ENCODE measurements at regions not wholly inside any gene's neighbourhood (a gene's known extent, or its start where the extent isn't known, plus 50 kb on each side); places are given as distances from the start of the nearest gene placed in this dataset.

GRCh38 chr5:101142102-101142501 is 239.0 kb upstream of the ST8SIA4 start:
- no peak overlapping the region for H3K4me3 Mint-ChIP-seq
- peaks cover 0 to 1% of the 10 kb centered on the region in 2 donors for H3K9me3 Mint-ChIP-seq
- H3K4me1 Mint-ChIP-seq (ENCODE audit: low read depth in 2 of 2), result peaks cover 0 to 4% of the 10 kb centered on the region in 2 donors
- ATAC-seq (replicated peaks), result no peak
- H3K36me3 Mint-ChIP-seq (ENCODE audit: insufficient read depth), result no peaks in the 10 kb centered on the region
- no peaks in the 10 kb centered on the region for H3K27me3 Mint-ChIP-seq
- no peak overlapping the region for H3K27ac Mint-ChIP-seq
- DNase-seq, result no peak

- ATAC-seq (replicated peaks) (no peak), DNase-seq (no peak)
- Mint-ChIP-seq H3K9me3 (no peaks in the 10 kb centered on the region), H3K4me1 (ENCODE audit: low read depth in 2 of 2) (no peaks in the 10 kb centered on the region), H3K27me3 (no peaks in the 10 kb centered on the region), H3K4me3 (no peak overlapping the region), H3K27ac (no peak overlapping the region), H3K36me3 (ENCODE audit: insufficient read depth) (peaks cover 3% of the 10 kb centered on the region)
These were observed 233.4 kb upstream of the ST8SIA4 start for GRCh38 chr5:101136454-101136853.

GRCh38 chr5:101123363-101123762 is 220.3 kb upstream of the ST8SIA4 start:
- Mint-ChIP-seq H3K36me3 (ENCODE audit: insufficient read depth) (no peaks in the 10 kb centered on the region), H3K9me3 (peaks cover 0 to 3% of the 10 kb centered on the region in 2 donors), H3K27me3 (no peaks in the 10 kb centered on the region), H3K27ac (no peak overlapping the region), H3K4me3 (no peak overlapping the region), H3K4me1 (ENCODE audit: low read depth in 2 of 2) (no peaks in the 10 kb centered on the region)
- DNase-seq (no peak), ATAC-seq (replicated peaks) (no peak)

- no peak for DNase-seq
- Mint-ChIP-seq H3K36me3 (ENCODE audit: insufficient read depth) (no peaks in the 10 kb centered on the region), H3K27me3 (peaks cover 0 to 7% of the 10 kb centered on the region in 2 donors), H3K27ac (no peak overlapping the region), H3K4me3 (no peak overlapping the region), H3K4me1 (ENCODE audit: low read depth in 2 of 2) (no peaks in the 10 kb centered on the region), H3K9me3 (no peaks in the 10 kb centered on the region)
- no peak for ATAC-seq (replicated peaks)
These were observed 209.6 kb upstream of the ST8SIA4 start for GRCh38 chr5:101112645-101113044.

- Mint-ChIP-seq H3K9me3 (no peaks in the 10 kb centered on the region), H3K27me3 (no peaks in the 10 kb centered on the region), H3K27ac (no peak overlapping the region), H3K4me3 (no peak overlapping the region), H3K36me3 (ENCODE audit: insufficient read depth) (no peaks in the 10 kb centered on the region), H3K4me1 (ENCODE audit: low read depth in 2 of 2) (peaks cover 2 to 7% of the 10 kb centered on the region in 2 donors)
- DNase-seq (no peak), ATAC-seq (replicated peaks) (no peak)
These were observed 200.8 kb upstream of the ST8SIA4 start for GRCh38 chr5:101103874-101104273.

GRCh38 chr5:101102506-101102905 is 199.4 kb upstream of the ST8SIA4 start:
- Mint-ChIP-seq H3K27ac (no peak overlapping the region), H3K4me3 (no peak overlapping the region), H3K9me3 (no peaks in the 10 kb centered on the region), H3K36me3 (ENCODE audit: insufficient read depth) (no peaks in the 10 kb centered on the region), H3K27me3 (no peaks in the 10 kb centered on the region), H3K4me1 (ENCODE audit: low read depth in 2 of 2) (peaks cover 2 to 7% of the 10 kb centered on the region in 2 donors)
- DNase-seq (no peak), ATAC-seq (replicated peaks) (no peak)

GRCh38 chr5:101091902-101092301 is 188.8 kb upstream of the ST8SIA4 start:
- Mint-ChIP-seq H3K27ac (no peak overlapping the region), H3K4me3 (no peak overlapping the region), H3K36me3 (ENCODE audit: insufficient read depth) (no peaks in the 10 kb centered on the region), H3K27me3 (no peaks in the 10 kb centered on the region), H3K4me1 (ENCODE audit: low read depth in 2 of 2) (no peaks in the 10 kb centered on the region), H3K9me3 (no peaks in the 10 kb centered on the region)
- ATAC-seq (replicated peaks), result no peak
- DNase-seq, result no peak

- Mint-ChIP-seq H3K9me3 (no peaks in the 10 kb centered on the region), H3K36me3 (ENCODE audit: insufficient read depth) (no peaks in the 10 kb centered on the region), H3K4me3 (no peak overlapping the region), H3K27ac (no peak overlapping the region), H3K27me3 (no peaks in the 10 kb centered on the region), H3K4me1 (ENCODE audit: low read depth in 2 of 2) (no peaks in the 10 kb centered on the region)
- ATAC-seq (replicated peaks), result no peak
- no peak for DNase-seq
These were observed 181.3 kb upstream of the ST8SIA4 start for GRCh38 chr5:101084353-101084752.

- no peaks in the 10 kb centered on the region for H3K27me3 Mint-ChIP-seq
- H3K4me3 Mint-ChIP-seq, result no peak overlapping the region
- no peak overlapping the region for H3K27ac Mint-ChIP-seq
- ATAC-seq (replicated peaks) (no peak), DNase-seq (no peak)
- no peaks in the 10 kb centered on the region for H3K4me1 Mint-ChIP-seq (ENCODE audit: low read depth in 2 of 2)
- H3K9me3 Mint-ChIP-seq, result no peaks in the 10 kb centered on the region
- no peaks in the 10 kb centered on the region for H3K36me3 Mint-ChIP-seq (ENCODE audit: insufficient read depth)
These were observed 177.6 kb upstream of the ST8SIA4 start for GRCh38 chr5:101080462-101081240.

- DNase-seq (no peak), ATAC-seq (replicated peaks) (no peak)
- no peaks in the 10 kb centered on the region for H3K4me1 Mint-ChIP-seq (ENCODE audit: low read depth in 2 of 2)
These were observed 165.2 kb upstream of the ST8SIA4 start for GRCh38 chr5:101068298-101068697.

GRCh38 chr5:101067429-101067828 is 164.3 kb upstream of the ST8SIA4 start:
- Mint-ChIP-seq H3K27ac (no peak overlapping the region), H3K4me3 (no peak overlapping the region), H3K27me3 (no peaks in the 10 kb centered on the region), H3K36me3 (ENCODE audit: insufficient read depth) (no peaks in the 10 kb centered on the region), H3K4me1 (ENCODE audit: low read depth in 2 of 2) (no peaks in the 10 kb centered on the region), H3K9me3 (peaks cover 0 to 7% of the 10 kb centered on the region in 2 donors)
- ATAC-seq (replicated peaks) (no peak), DNase-seq (no peak)

More at GRCh38 chr5:101068298-101068697, 165.2 kb upstream of the ST8SIA4 start:
- Mint-ChIP-seq H3K27ac (no peak overlapping the region), H3K4me3 (no peak overlapping the region), H3K9me3 (no peaks in the 10 kb centered on the region), H3K27me3 (no peaks in the 10 kb centered on the region), H3K36me3 (ENCODE audit: insufficient read depth) (no peaks in the 10 kb centered on the region)

- Mint-ChIP-seq H3K9me3 (peaks cover 1 to 7% of the 10 kb centered on the region in 2 donors), H3K27me3 (peaks cover 21 to 28% of the 10 kb centered on the region in 2 donors), H3K27ac (no peak overlapping the region), H3K4me1 (ENCODE audit: low read depth in 2 of 2) (no peaks in the 10 kb centered on the region), H3K36me3 (ENCODE audit: insufficient read depth) (no peaks in the 10 kb centered on the region), H3K4me3 (no peak overlapping the region)
- DNase-seq, result no peak
- ATAC-seq (replicated peaks), result no peak
These were observed 159.8 kb upstream of the ST8SIA4 start for GRCh38 chr5:101062902-101063301.

- no peak for DNase-seq
- Mint-ChIP-seq H3K27me3 (no peaks in the 10 kb centered on the region), H3K4me1 (ENCODE audit: low read depth in 2 of 2) (peaks cover 0 to 8% of the 10 kb centered on the region in 2 donors), H3K36me3 (ENCODE audit: insufficient read depth) (no peaks in the 10 kb centered on the region), H3K9me3 (no peaks in the 10 kb centered on the region), H3K4me3 (no peak overlapping the region), H3K27ac (no peak overlapping the region)
- ATAC-seq (replicated peaks), result no peak
These were observed 144.1 kb upstream of the ST8SIA4 start for GRCh38 chr5:101047181-101047580.

GRCh38 chr5:101045689-101046088 is 142.6 kb upstream of the ST8SIA4 start:
- Mint-ChIP-seq H3K36me3 (ENCODE audit: insufficient read depth) (no peaks in the 10 kb centered on the region), H3K9me3 (no peaks in the 10 kb centered on the region), H3K27me3 (no peaks in the 10 kb centered on the region), H3K27ac (no peak overlapping the region), H3K4me3 (no peak overlapping the region), H3K4me1 (ENCODE audit: low read depth in 2 of 2) (peaks cover 0 to 8% of the 10 kb centered on the region in 2 donors)
- ATAC-seq (replicated peaks) (peak; percentile 33), DNase-seq (no peak)

All from effector memory CD8-positive, alpha-beta T cell (primary cell).